Activated naive CD4-positive, alpha-beta T cell treated with anti-CD3 and anti-CD28 coated beads for 36 hours (primary cell): ENCODE measurements at regions not wholly inside any gene's neighbourhood (a gene's known extent, or its start where the extent isn't known, plus 50 kb on each side); places are given as distances from the start of the nearest gene placed in this dataset.

Experiments
- CTCF ChIA-PET: fragments of 350-600 bp; sonication (Branson Sonifier 250); formaldehyde crosslinking; loops from one replicate; lab custom pipeline; 2021; ENCODE audit warnings: antibody characterized with exemption; lab: Charles Lee
- DNase-seq: peaks from one replicate; pipeline ENCODE4 v3.0.0-alpha.2; 2020
- H3K27ac Mint-ChIP-seq: one replicate; pipeline ENCODE4 v1.8.0; 2021; ENCODE audit warnings: mild to moderate bottlenecking, mixed read lengths
- H3K27me3 Mint-ChIP-seq: one replicate; pipeline ENCODE4 v1.8.0; 2021; ENCODE audit warnings: low read depth, mixed read lengths
- H3K36me3 Mint-ChIP-seq: one replicate; pipeline ENCODE4 v1.8.0; 2021; ENCODE audit warnings: low read depth, mixed read lengths
- H3K4me1 Mint-ChIP-seq: one replicate; pipeline ENCODE4 v1.8.0; 2021; ENCODE audit warnings: low read depth, mixed read lengths
- H3K4me3 Mint-ChIP-seq: one replicate; pipeline ENCODE4 v1.8.0; 2021; ENCODE audit warnings: mild to moderate bottlenecking, moderate library complexity, mixed read lengths
- H3K9me3 Mint-ChIP-seq: one replicate; pipeline ENCODE4 v1.8.0; 2021; ENCODE audit warnings: mixed read lengths
- intact Hi-C: fragments of 100-400 bp; cut with micrococcal nuclease; formaldehyde crosslinking; loops from one replicate; pipeline ENCODE4 v1.15.1; 2023

GRCh38 chr5:51091816-51092215 is 291.4 kb upstream of the ISL1 start:
- Mint-ChIP-seq H3K27me3 (no peaks in the 10 kb centered on the region), H3K4me3 (no peak overlapping the region), H3K27ac (no peak overlapping the region), H3K36me3 (no peaks in the 10 kb centered on the region), H3K4me1 (no peaks in the 10 kb centered on the region), H3K9me3 (no peaks in the 10 kb centered on the region)
- CTCF ChIA-PET: no interaction called here
- DNase-seq: no peak
- intact Hi-C loops: no loop called here

- Mint-ChIP-seq H3K4me3 (no peak overlapping the region), H3K36me3 (no peaks in the 10 kb centered on the region), H3K4me1 (no peaks in the 10 kb centered on the region), H3K27me3 (no peaks in the 10 kb centered on the region), H3K27ac (no peak overlapping the region), H3K9me3 (peaks cover 2% of the 10 kb centered on the region)
- CTCF ChIA-PET: no interaction called here
- intact Hi-C loops: no loop called here
- DNase-seq: no peak
Observed at GRCh38 chr5:51095486-51095885, 287.8 kb upstream of the ISL1 start.

- CTCF ChIA-PET: no interaction called here
- Mint-ChIP-seq H3K36me3 (no peaks in the 10 kb centered on the region), H3K27ac (no peak overlapping the region), H3K4me3 (no peak overlapping the region), H3K4me1 (no peaks in the 10 kb centered on the region), H3K9me3 (peaks cover 5% of the 10 kb centered on the region), H3K27me3 (no peaks in the 10 kb centered on the region)
- intact Hi-C loops: no loop called here
- DNase-seq: no peak
Observed at GRCh38 chr5:51096859-51097258, 286.4 kb upstream of the ISL1 start.

- CTCF ChIA-PET: no interaction called here
- intact Hi-C loops: no loop called here
- H3K9me3 Mint-ChIP-seq: peaks cover 5% of the 10 kb centered on the region
- DNase-seq: no peak
- no peaks in the 10 kb centered on the region for H3K4me1 Mint-ChIP-seq
- no peak overlapping the region for H3K27ac Mint-ChIP-seq
- H3K27me3 Mint-ChIP-seq: no peaks in the 10 kb centered on the region
- H3K36me3 Mint-ChIP-seq: no peaks in the 10 kb centered on the region
- no peak overlapping the region for H3K4me3 Mint-ChIP-seq
Observed at GRCh38 chr5:51099173-51099853, 283.9 kb upstream of the ISL1 start.

GRCh38 chr5:51104556-51104955 is 278.7 kb upstream of the ISL1 start:
- Mint-ChIP-seq H3K27me3 (no peaks in the 10 kb centered on the region), H3K4me3 (no peak overlapping the region), H3K4me1 (no peaks in the 10 kb centered on the region), H3K27ac (no peak overlapping the region), H3K9me3 (peaks cover 3% of the 10 kb centered on the region), H3K36me3 (no peaks in the 10 kb centered on the region)
- CTCF ChIA-PET: no interaction called here
- intact Hi-C loops: no loop called here
- DNase-seq: no peak

GRCh38 chr5:51109786-51110410 is 273.4 kb upstream of the ISL1 start:
- no peaks in the 10 kb centered on the region for H3K9me3 Mint-ChIP-seq
- H3K36me3 Mint-ChIP-seq: no peaks in the 10 kb centered on the region
- intact Hi-C loops: no loop called here
- H3K27ac Mint-ChIP-seq: no peak overlapping the region
- CTCF ChIA-PET: no interaction called here
- no peaks in the 10 kb centered on the region for H3K27me3 Mint-ChIP-seq
- H3K4me3 Mint-ChIP-seq: no peak overlapping the region
- DNase-seq: no peak
- H3K4me1 Mint-ChIP-seq: no peaks in the 10 kb centered on the region

GRCh38 chr5:51131266-51131665 is 252.0 kb upstream of the ISL1 start:
- no peak for DNase-seq
- H3K36me3 Mint-ChIP-seq: no peaks in the 10 kb centered on the region
- H3K4me3 Mint-ChIP-seq: no peak overlapping the region

GRCh38 chr5:51138164-51138563 is 245.1 kb upstream of the ISL1 start:
- Mint-ChIP-seq H3K27ac (no peak overlapping the region), H3K27me3 (no peaks in the 10 kb centered on the region), H3K36me3 (no peaks in the 10 kb centered on the region), H3K9me3 (no peaks in the 10 kb centered on the region), H3K4me3 (no peak overlapping the region), H3K4me1 (no peaks in the 10 kb centered on the region)
- intact Hi-C loops: no loop called here
- no peak for DNase-seq
- CTCF ChIA-PET: interaction anchor here (0.9 kb wide), 1 partner anchor 178 kb away, joined by 5 read pairs; no protein-coding TSS in a partner anchor

More at GRCh38 chr5:51131266-51131665, 252.0 kb upstream of the ISL1 start:
- no peaks in the 10 kb centered on the region for H3K4me1 Mint-ChIP-seq
- H3K27ac Mint-ChIP-seq: no peak overlapping the region
- CTCF ChIA-PET: no interaction called here
- peaks cover 1% of the 10 kb centered on the region for H3K9me3 Mint-ChIP-seq
- no peaks in the 10 kb centered on the region for H3K27me3 Mint-ChIP-seq
- intact Hi-C loops: no loop called here

- Mint-ChIP-seq H3K27me3 (no peaks in the 10 kb centered on the region), H3K4me1 (no peaks in the 10 kb centered on the region), H3K27ac (no peak overlapping the region), H3K4me3 (no peak overlapping the region), H3K9me3 (peaks cover 32% of the 10 kb centered on the region), H3K36me3 (no peaks in the 10 kb centered on the region)
- no peak for DNase-seq
- CTCF ChIA-PET: no interaction called here
- intact Hi-C loops: no loop called here
Observed at GRCh38 chr5:51148437-51148836, 234.8 kb upstream of the ISL1 start.

- Mint-ChIP-seq H3K9me3 (peaks cover 5% of the 10 kb centered on the region), H3K27ac (no peak overlapping the region), H3K4me1 (no peaks in the 10 kb centered on the region), H3K4me3 (no peak overlapping the region), H3K27me3 (no peaks in the 10 kb centered on the region), H3K36me3 (no peaks in the 10 kb centered on the region)
- CTCF ChIA-PET: no interaction called here
- DNase-seq: no peak
- intact Hi-C loops: no loop called here
Observed at GRCh38 chr5:51156222-51156621, 227.0 kb upstream of the ISL1 start.

- no peak for DNase-seq
- CTCF ChIA-PET: no interaction called here
- no peaks in the 10 kb centered on the region for H3K36me3 Mint-ChIP-seq
- H3K27ac Mint-ChIP-seq: no peak overlapping the region
- no peaks in the 10 kb centered on the region for H3K27me3 Mint-ChIP-seq
- intact Hi-C loops: no loop called here
- no peaks in the 10 kb centered on the region for H3K4me1 Mint-ChIP-seq
- H3K9me3 Mint-ChIP-seq: peaks cover 8% of the 10 kb centered on the region
- no peak overlapping the region for H3K4me3 Mint-ChIP-seq
Observed at GRCh38 chr5:51156838-51157237, 226.4 kb upstream of the ISL1 start.

- H3K36me3 Mint-ChIP-seq: no peaks in the 10 kb centered on the region
- no peaks in the 10 kb centered on the region for H3K4me1 Mint-ChIP-seq
- no peak overlapping the region for H3K27ac Mint-ChIP-seq
- intact Hi-C loops: no loop called here
- peaks cover 12% of the 10 kb centered on the region for H3K9me3 Mint-ChIP-seq
- H3K4me3 Mint-ChIP-seq: no peak overlapping the region
- no peaks in the 10 kb centered on the region for H3K27me3 Mint-ChIP-seq
- no peak for DNase-seq
- CTCF ChIA-PET: interaction anchor here (0.6 kb wide), 1 partner anchor 1447 kb away, joined by 3 read pairs; no protein-coding TSS in a partner anchor
Observed at GRCh38 chr5:51159164-51159563, 224.1 kb upstream of the ISL1 start.

GRCh38 chr5:51159606-51160005 is 223.6 kb upstream of the ISL1 start:
- no peak for DNase-seq
- peaks cover 12% of the 10 kb centered on the region for H3K9me3 Mint-ChIP-seq
- H3K27me3 Mint-ChIP-seq: no peaks in the 10 kb centered on the region
- H3K4me3 Mint-ChIP-seq: no peak overlapping the region
- intact Hi-C loops: no loop called here
- H3K36me3 Mint-ChIP-seq: no peaks in the 10 kb centered on the region
- H3K27ac Mint-ChIP-seq: no peak overlapping the region
- CTCF ChIA-PET: no interaction called here
- no peaks in the 10 kb centered on the region for H3K4me1 Mint-ChIP-seq
